ENCODE measurements at regions not wholly inside any gene's neighbourhood (a gene's known extent, or its start where the extent isn't known, plus 50 kb on each side); places are given as distances from the start of the nearest gene placed in this dataset.

GRCh38 chr7:86931439-86931838 lies 128.0 kb downstream of the ELAPOR2 start:
- Histone ChIP-seq H3K36me3 (no peaks in the 10 kb centered on the region), H3K27me3 (no peaks in the 10 kb centered on the region), H3K4me1 (no peaks in the 10 kb centered on the region), H3K9me3 (no peaks in the 10 kb centered on the region), H3K4me3 (no peak overlapping the region), H3K27ac (peak overlapping the region in 1 of 4 donors; percentile 61)
- TF ChIP-seq CTCF (IDR thresholded peaks at IDR 0.05) (no peak), POLR2A (IDR thresholded peaks at IDR 0.05) (no peak)
- 71 to 81% methylated on average over 2 of the region's 2 CpGs for WGBS, 2 donors
- no peak for DNase-seq
- intact Hi-C loops (cut with DNase I), result loop anchor here (5.0 kb wide), 1 partner anchor 216 kb away; no protein-coding TSS in a partner anchor

- no peak for DNase-seq
- TF ChIP-seq POLR2A (IDR thresholded peaks at IDR 0.05), result no peak
- no peak for TF ChIP-seq CTCF (IDR thresholded peaks at IDR 0.05)
- H3K27me3 ChIP-seq, result no peaks in the 10 kb centered on the region
- intact Hi-C loops (cut with DNase I), result loop anchor here (5.0 kb wide), 1 partner anchor 217 kb away; no protein-coding TSS in a partner anchor
- no peaks in the 10 kb centered on the region for H3K36me3 ChIP-seq
- H3K9me3 ChIP-seq, result no peaks in the 10 kb centered on the region
- no peak overlapping the region for H3K4me3 ChIP-seq
- WGBS, 2 donors, result 77 to 83% methylated on average over 5 of the region's 5 CpGs
- H3K27ac ChIP-seq, result no peak overlapping the region
- H3K4me1 ChIP-seq, result no peaks in the 10 kb centered on the region
These were observed 128.7 kb downstream of the ELAPOR2 start for GRCh38 chr7:86930554-86931307.

DNA sequence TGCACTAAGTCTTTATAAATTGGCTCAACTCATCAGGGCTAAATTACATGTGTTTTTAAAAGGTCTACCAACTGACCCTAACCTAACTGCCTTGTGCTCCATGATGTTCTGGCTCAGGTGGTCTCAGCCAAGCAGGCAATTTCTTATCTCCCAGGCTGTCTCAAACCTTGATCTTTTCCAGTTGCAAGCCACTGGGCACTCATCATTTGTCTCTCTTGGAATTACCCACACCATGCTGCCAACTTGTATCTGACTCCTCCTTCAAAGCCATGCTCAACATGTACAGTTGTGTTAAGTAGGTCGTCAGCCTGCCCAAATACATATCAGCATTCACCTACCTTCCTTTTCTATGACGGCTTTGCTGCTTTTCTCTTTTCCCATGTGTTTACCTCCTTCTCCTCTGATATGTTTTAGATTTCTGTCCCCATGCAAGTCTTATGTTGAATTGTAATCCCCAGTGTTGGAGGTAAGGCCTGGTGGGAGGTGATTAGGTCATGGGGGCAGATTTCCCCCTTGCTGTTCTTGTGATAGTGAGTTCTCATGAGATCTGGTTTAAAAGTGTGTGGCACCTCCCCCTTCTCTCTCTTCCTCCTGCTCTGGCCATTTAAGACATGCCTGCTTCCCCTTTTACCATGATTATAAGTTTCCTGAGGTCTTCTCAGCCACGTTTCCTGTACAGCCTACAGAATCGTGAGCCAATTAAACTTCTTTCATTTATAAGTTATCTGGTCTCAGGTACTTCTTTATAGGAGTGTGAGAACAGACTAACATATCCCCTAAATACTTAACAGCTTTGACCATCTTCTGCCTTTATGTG lies 130.0 kb downstream of the ELAPOR2 start:
- H3K4me1 ChIP-seq, result no peaks in the 10 kb centered on the region
- intact Hi-C loops (cut with DNase I), result loop anchor here (5.0 to 10.0 kb wide), 2 partner anchors 218 to 305 kb away; no protein-coding TSS in a partner anchor
- no peaks in the 10 kb centered on the region for H3K9me3 ChIP-seq
- no peak overlapping the region for H3K4me3 ChIP-seq
- no peak for DNase-seq
- no peaks in the 10 kb centered on the region for H3K36me3 ChIP-seq
- TF ChIP-seq POLR2A (IDR thresholded peaks at IDR 0.05), result no peak
- TF ChIP-seq CTCF (IDR thresholded peaks at IDR 0.05), result no peak
- H3K27ac ChIP-seq, result no peak overlapping the region
- H3K27me3 ChIP-seq, result no peaks in the 10 kb centered on the region
- WGBS, 2 donors, result 63 to 64% methylated on average over 4 of the region's 4 CpGs

- H3K4me3 ChIP-seq, result no peak overlapping the region
- intact Hi-C loops (cut with DNase I), result loop anchor here (10.0 kb wide), 1 partner anchor 306 kb away; no protein-coding TSS in a partner anchor
- H3K4me1 ChIP-seq, result no peaks in the 10 kb centered on the region
- 89 to 91% methylated on average over 3 of the region's 3 CpGs for WGBS, 2 donors
- TF ChIP-seq CTCF (IDR thresholded peaks at IDR 0.05), result no peak
- no peak for TF ChIP-seq POLR2A (IDR thresholded peaks at IDR 0.05)
- no peaks in the 10 kb centered on the region for H3K9me3 ChIP-seq
- no peaks in the 10 kb centered on the region for H3K27me3 ChIP-seq
- DNase-seq, result no peak
- no peaks in the 10 kb centered on the region for H3K36me3 ChIP-seq
- no peak overlapping the region for H3K27ac ChIP-seq
These were observed 131.1 kb downstream of the ELAPOR2 start for GRCh38 chr7:86928308-86928707.

GRCh38 chr7:86926732-86927131 lies 132.7 kb downstream of the ELAPOR2 start:
- H3K36me3 ChIP-seq, result no peaks in the 10 kb centered on the region
- no peak for DNase-seq
- 0 to 14% methylated on average over 2 of the region's 2 CpGs for WGBS, 2 donors
- H3K9me3 ChIP-seq, result no peaks in the 10 kb centered on the region
- intact Hi-C loops (cut with DNase I), result loop anchor here (10.0 kb wide), 1 partner anchor 308 kb away; no protein-coding TSS in a partner anchor
- no peak overlapping the region for H3K27ac ChIP-seq
- H3K27me3 ChIP-seq, result no peaks in the 10 kb centered on the region
- no peak overlapping the region for H3K4me3 ChIP-seq
- TF ChIP-seq CTCF (IDR thresholded peaks at IDR 0.05) (peak; percentile 21 to 60 (median 41)), POLR2A (IDR thresholded peaks at IDR 0.05) (no peak)
- H3K4me1 ChIP-seq, result no peaks in the 10 kb centered on the region

Data from esophagus squamous epithelium (tissue), 5 donors.